ENCODE measurements at regions not wholly inside any gene's neighbourhood (a gene's known extent, or its start where the extent isn't known, plus 50 kb on each side); places are given as distances from the start of the nearest gene placed in this dataset.

DNA sequence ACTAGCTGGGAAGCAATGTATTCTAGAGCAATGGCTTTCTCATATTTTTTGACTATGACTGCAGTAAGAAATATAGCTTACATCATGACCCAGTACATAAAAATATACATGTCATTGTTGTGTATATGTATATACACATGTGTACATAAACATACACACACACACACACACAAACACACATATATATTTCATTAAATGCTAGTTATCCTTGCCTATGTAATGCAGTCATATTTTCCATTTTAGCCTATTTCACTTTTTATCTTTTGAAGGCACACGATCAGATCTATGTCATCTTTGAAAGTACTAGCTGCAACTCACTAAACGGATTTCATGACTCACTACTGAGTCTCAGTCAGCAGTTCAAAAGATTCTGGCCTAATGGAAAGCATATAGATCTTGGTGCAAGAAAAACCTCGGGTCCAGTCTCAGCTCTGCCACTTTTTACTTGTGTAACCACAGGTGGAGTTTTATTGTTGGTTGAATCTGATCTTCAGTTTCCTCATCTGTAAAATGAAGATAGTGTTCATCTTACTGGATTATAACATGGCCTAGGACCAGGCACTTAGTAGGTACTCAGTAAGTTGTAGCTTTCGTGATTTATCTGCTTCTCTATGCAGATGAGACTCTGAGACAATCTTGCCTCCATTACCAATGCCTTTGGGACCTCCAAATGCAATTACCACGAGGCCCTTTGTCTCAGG, 325.6 kb downstream of the RRAGC start:
- TF ChIP-seq, protein P1, sequence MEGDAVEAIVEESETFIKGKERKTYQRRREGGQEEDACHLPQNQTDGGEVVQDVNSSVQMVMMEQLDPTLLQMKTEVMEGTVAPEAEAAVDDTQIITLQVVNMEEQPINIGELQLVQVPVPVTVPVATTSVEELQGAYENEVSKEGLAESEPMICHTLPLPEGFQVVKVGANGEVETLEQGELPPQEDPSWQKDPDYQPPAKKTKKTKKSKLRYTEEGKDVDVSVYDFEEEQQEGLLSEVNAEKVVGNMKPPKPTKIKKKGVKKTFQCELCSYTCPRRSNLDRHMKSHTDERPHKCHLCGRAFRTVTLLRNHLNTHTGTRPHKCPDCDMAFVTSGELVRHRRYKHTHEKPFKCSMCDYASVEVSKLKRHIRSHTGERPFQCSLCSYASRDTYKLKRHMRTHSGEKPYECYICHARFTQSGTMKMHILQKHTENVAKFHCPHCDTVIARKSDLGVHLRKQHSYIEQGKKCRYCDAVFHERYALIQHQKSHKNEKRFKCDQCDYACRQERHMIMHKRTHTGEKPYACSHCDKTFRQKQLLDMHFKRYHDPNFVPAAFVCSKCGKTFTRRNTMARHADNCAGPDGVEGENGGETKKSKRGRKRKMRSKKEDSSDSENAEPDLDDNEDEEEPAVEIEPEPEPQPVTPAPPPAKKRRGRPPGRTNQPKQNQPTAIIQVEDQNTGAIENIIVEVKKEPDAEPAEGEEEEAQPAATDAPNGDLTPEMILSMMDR (conservative IDR thresholded peaks at IDR 0.05), result no peak
- Histone ChIP-seq H2BK12ac (ENCODE audit: insufficient read length, low read depth, low read length) (no peak overlapping the region), H3K4me1 (ENCODE audit: insufficient read depth, low read length) (no peaks in the 10 kb centered on the region), H2BK20ac (ENCODE audit: low read depth, low read length, poor library complexity, severe bottlenecking) (no peak overlapping the region), H3K27me3 (ENCODE audit: insufficient read depth, low read length) (no peaks in the 10 kb centered on the region), H3K27ac (ENCODE audit: insufficient read length, low read depth, low read length) (no peak overlapping the region), H3K18ac (ENCODE audit: insufficient read length, low read depth, low read length) (no peak overlapping the region), H3K14ac (ENCODE audit: insufficient read depth, low read length) (no peak overlapping the region), H3K79me2 (ENCODE audit: insufficient read depth, low read length) (no peaks in the 10 kb centered on the region), H4K5ac (ENCODE audit: insufficient read length, low read depth, low read length) (no peak overlapping the region), H3K23ac (ENCODE audit: insufficient read length, low read depth, low read length) (no peak overlapping the region), H3T11ph (ENCODE audit: low read length) (no peak overlapping the region), H2BK5ac (ENCODE audit: insufficient read length, low read length) (no peak overlapping the region), H3K79me1 (ENCODE audit: insufficient read depth, low read depth, low read length, poor library complexity, severe bottlenecking) (no peaks in the 10 kb centered on the region), H4K8ac (replicated peaks; ENCODE audit: insufficient read length, low read depth, low read length) (no peak overlapping the region), H3K56ac (ENCODE audit: insufficient read length, low read depth, low read length) (no peak overlapping the region), H4K91ac (ENCODE audit: insufficient read length, low read depth, low read length) (no peak overlapping the region), H3K9ac (ENCODE audit: extremely low read depth, insufficient read length, low read length) (no peak overlapping the region), H2AK5ac (ENCODE audit: insufficient read length, low read length) (no peak overlapping the region), H2BK120ac (ENCODE audit: low read depth, low read length, poor library complexity, severe bottlenecking) (no peak overlapping the region), H4K20me1 (ENCODE audit: control insufficient read depth, insufficient read depth, insufficient read length) (no peaks in the 10 kb centered on the region), H3K4ac (ENCODE audit: low read depth, low read length) (no peak overlapping the region), H3K23me2 (ENCODE audit: insufficient read length, low read depth, low read length, poor library complexity, severe bottlenecking) (no peaks in the 10 kb centered on the region), H3K9me3 (ENCODE audit: control insufficient read depth, low read depth, low read length) (no peaks in the 10 kb centered on the region), H3K4me2 (ENCODE audit: insufficient read depth, insufficient read length, low read length) (no peak overlapping the region), H2BK15ac (ENCODE audit: low read depth, low read length) (no peak overlapping the region), H2AFZ (ENCODE audit: low read length) (no peak overlapping the region)
- Mint-ChIP-seq H3K27me3 (ENCODE audit: low read depth) (peaks cover 3% of the 10 kb centered on the region; the same call in 1 of the 2 replicates), H3K4me3 (no peak overlapping the region), H3K4me1 (no peaks in the 10 kb centered on the region; a peak in 1 of 4 replicates), H3K36me3 (ENCODE audit: insufficient read depth in 1 of 3, low read depth in 3 of 3) (no peaks in the 10 kb centered on the region), H3K9me3 (no peaks in the 10 kb centered on the region), H3K27ac (no peak overlapping the region)
- WGBS (ENCODE audit: extremely low coverage, insufficient read length, low lambda C conversion rate), result no CpG with 5 or more reads among the region's 5 CpGs
- DNase-seq, result no peak

Data from H9 (cell line).